ENCODE measurements at regions not wholly inside any gene's neighbourhood (a gene's known extent, or its start where the extent isn't known, plus 50 kb on each side); places are given as distances from the start of the nearest gene placed in this dataset.

DNA sequence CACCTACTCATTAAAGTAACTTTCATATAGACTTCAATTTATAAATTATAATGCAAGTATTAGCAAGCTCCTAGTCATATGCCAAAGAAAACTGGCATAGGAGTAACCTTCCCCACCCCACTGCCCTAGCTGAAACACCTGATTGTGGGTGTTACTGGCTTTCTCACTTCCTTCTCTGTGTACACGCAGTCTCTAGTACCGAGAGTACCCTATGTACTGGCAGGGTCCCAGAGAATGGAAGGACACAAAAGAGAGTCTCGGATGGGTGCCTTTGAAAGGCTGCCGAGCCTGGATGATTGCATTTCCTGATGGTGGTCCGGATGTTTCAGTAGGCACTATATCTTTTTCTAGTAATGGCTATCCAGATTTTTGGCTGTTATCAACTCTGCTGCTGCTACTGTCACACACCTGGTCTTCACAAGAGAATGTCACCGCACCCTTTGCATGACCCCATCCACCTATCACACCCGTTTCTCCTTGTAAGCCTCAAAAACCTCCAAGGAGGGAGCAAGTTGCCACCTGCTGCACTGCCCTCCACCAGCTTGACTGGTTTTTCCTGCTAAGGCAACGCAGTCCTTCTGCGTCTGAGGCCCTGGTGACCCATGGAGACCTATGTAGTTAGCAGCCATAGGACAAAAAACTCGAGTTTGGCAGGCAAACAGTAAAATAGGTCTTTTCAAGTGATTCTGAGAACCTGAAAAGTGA, 53.8 kb upstream of the CLINT1 start:
- Histone ChIP-seq H3K9me3 (ENCODE audit: control insufficient read depth, insufficient read depth, low read length) (no peaks in the 10 kb centered on the region), H3K27me3 (ENCODE audit: control insufficient read depth, insufficient read depth, low read length) (no peaks in the 10 kb centered on the region), H3K36me3 (ENCODE audit: control insufficient read depth, insufficient read depth, low read length) (no peaks in the 10 kb centered on the region), H3K27ac (ENCODE audit: low read length) (no peak overlapping the region), H3K4me1 (ENCODE audit: control insufficient read depth, insufficient read depth, low read length) (no peaks in the 10 kb centered on the region), H3K4me3 (ENCODE audit: low read length) (no peak overlapping the region)
- Mint-ChIP-seq H3K36me3 (no peaks in the 10 kb centered on the region), H3K4me1 (no peaks in the 10 kb centered on the region), H3K27ac (no peak overlapping the region), H3K4me3 (no peak overlapping the region), H3K27me3 (ENCODE audit: low read depth in 2 of 2) (peaks cover 0 to 6% of the 10 kb centered on the region in 2 donors), H3K9me3 (no peaks in the 10 kb centered on the region)
- intact Hi-C loops (cut with micrococcal nuclease): no loop called here
- DNase-seq (no peak), ATAC-seq (no peak)
- WGBS (ENCODE audit: insufficient coverage): 63% methylated on average over 10 of the region's 10 CpGs
- TF ChIP-seq, protein P1, sequence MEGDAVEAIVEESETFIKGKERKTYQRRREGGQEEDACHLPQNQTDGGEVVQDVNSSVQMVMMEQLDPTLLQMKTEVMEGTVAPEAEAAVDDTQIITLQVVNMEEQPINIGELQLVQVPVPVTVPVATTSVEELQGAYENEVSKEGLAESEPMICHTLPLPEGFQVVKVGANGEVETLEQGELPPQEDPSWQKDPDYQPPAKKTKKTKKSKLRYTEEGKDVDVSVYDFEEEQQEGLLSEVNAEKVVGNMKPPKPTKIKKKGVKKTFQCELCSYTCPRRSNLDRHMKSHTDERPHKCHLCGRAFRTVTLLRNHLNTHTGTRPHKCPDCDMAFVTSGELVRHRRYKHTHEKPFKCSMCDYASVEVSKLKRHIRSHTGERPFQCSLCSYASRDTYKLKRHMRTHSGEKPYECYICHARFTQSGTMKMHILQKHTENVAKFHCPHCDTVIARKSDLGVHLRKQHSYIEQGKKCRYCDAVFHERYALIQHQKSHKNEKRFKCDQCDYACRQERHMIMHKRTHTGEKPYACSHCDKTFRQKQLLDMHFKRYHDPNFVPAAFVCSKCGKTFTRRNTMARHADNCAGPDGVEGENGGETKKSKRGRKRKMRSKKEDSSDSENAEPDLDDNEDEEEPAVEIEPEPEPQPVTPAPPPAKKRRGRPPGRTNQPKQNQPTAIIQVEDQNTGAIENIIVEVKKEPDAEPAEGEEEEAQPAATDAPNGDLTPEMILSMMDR (IDR thresholded peaks at IDR 0.05): no peak

DNA sequence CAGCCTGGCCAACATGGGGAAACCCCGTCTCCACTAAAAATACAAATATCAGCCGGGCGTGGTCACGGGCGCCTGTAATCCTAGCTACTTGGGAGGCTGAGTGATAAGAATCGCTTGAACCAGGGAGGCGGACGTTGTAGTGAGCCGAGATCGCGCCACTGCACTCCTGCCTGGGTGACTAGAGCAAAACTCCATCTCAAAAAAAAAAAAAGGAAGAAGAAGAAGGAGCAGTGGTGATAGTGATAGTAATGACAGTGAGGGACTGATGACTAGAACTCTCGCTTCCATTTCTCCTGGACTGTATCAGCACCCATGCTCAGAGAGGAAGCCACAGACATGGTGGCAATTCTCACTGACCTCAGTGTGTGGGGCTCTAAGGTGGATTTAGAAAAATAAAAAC, 52.6 kb upstream of the CLINT1 start:
- Histone ChIP-seq H3K27ac (ENCODE audit: low read length) (no peak overlapping the region), H3K4me1 (ENCODE audit: control insufficient read depth, insufficient read depth, low read length) (no peaks in the 10 kb centered on the region), H3K4me3 (ENCODE audit: low read length) (no peak overlapping the region), H3K27me3 (ENCODE audit: control insufficient read depth, insufficient read depth, low read length) (no peaks in the 10 kb centered on the region), H3K9me3 (ENCODE audit: control insufficient read depth, insufficient read depth, low read length) (no peaks in the 10 kb centered on the region), H3K36me3 (ENCODE audit: control insufficient read depth, insufficient read depth, low read length) (no peaks in the 10 kb centered on the region)
- TF ChIP-seq, protein P1 (IDR thresholded peaks at IDR 0.05): no peak
- WGBS (ENCODE audit: insufficient coverage): 89% methylated on average over 12 of the region's 12 CpGs
- intact Hi-C loops (cut with micrococcal nuclease): no loop called here
- DNase-seq (no peak), ATAC-seq (no peak)
- no peaks in the 10 kb centered on the region for H3K36me3 Mint-ChIP-seq
- no peak overlapping the region for H3K27ac Mint-ChIP-seq
- H3K4me1 Mint-ChIP-seq: no peaks in the 10 kb centered on the region
- H3K4me3 Mint-ChIP-seq: no peak overlapping the region
- no peaks in the 10 kb centered on the region for H3K9me3 Mint-ChIP-seq
- H3K27me3 Mint-ChIP-seq (ENCODE audit: low read depth in 2 of 2): peaks cover 0 to 6% of the 10 kb centered on the region in 2 donors

Measured in natural killer cell (primary cell).